Smooth muscle cell (in vitro differentiated cells): ENCODE measurements at regions not wholly inside any gene's neighbourhood (a gene's known extent, or its start where the extent isn't known, plus 50 kb on each side); places are given as distances from the start of the nearest gene placed in this dataset.

Experiments
- DNase-seq: peaks from one replicate; lab custom pipeline; 2025; ENCODE audit not compliant: unreplicated experiment; lab: John Stamatoyannopoulos, UW
- H2AFZ ChIP-seq: fragments of 200-600 bp; sonication (generic); 2 replicates; pipeline ENCODE4 v1.6.0; 2016; ENCODE audit warnings: antibody characterized with exemption, low read depth, mild to moderate bottlenecking
- H3F3A ChIP-seq: fragments of 200-600 bp; sonication (generic); 2 replicates; pipeline ENCODE4 v1.6.0; 2017; ENCODE audit warnings: antibody characterized with exemption, low read depth
- H3K27ac ChIP-seq: fragments of 200-600 bp; sonication (generic); 2 replicates; pipeline ENCODE4 v1.5.1; 2016; ENCODE audit warnings: low read depth, mild to moderate bottlenecking
- H3K27me3 ChIP-seq: fragments of 200-600 bp; sonication (generic); 2 replicates; pipeline ENCODE4 v1.6.1; 2016; ENCODE audit warnings: low read depth, mild to moderate bottlenecking
- H3K36me3 ChIP-seq: fragments of 200-600 bp; sonication (generic); 2 replicates; pipeline ENCODE4 v1.5.1; 2016; ENCODE audit warnings: low read depth
- H3K4me1 ChIP-seq: fragments of 200-600 bp; sonication (generic); 2 replicates; pipeline ENCODE4 v1.5.1; 2016; ENCODE audit warnings: low read depth
- H3K4me2 ChIP-seq: fragments of 200-600 bp; sonication (generic); 2 replicates; pipeline ENCODE4 v1.6.0; 2016; ENCODE audit warnings: mild to moderate bottlenecking
- H3K4me3 ChIP-seq: fragments of 200-600 bp; sonication (generic); 2 replicates; pipeline ENCODE4 v1.5.1; 2016; ENCODE audit warnings: mild to moderate bottlenecking
- H3K79me2 ChIP-seq: fragments of 200-600 bp; sonication (generic); 2 replicates; pipeline ENCODE4 v1.6.0; 2016; ENCODE audit warnings: low read depth, mild to moderate bottlenecking
- H3K9ac ChIP-seq: fragments of 200-600 bp; sonication (generic); 2 replicates; pipeline ENCODE4 v1.6.0; 2016; ENCODE audit warnings: low read depth
- H3K9me3 ChIP-seq: fragments of 200-600 bp; sonication (generic); replicated peaks from 2 replicates; pipeline ENCODE4 v1.5.1; 2016; ENCODE audit warnings: low read depth
- H4K20me1 ChIP-seq: fragments of 200-600 bp; sonication (generic); 2 replicates; pipeline ENCODE4 v1.6.0; 2016; ENCODE audit warnings: low read depth
- WGBS: methylation state at CpG from one replicate; pipeline ENCODE4 v1.1.7; 2016; ENCODE audit warnings: low lambda C conversion rate; 5-methylcytosine and 5-hydroxymethylcytosine counted together
- TF ChIP-seq, protein P1 (sequence below): fragments of 200-600 bp; sonication (generic); IDR thresholded peaks from 2 replicates; pipeline ENCODE4 v1.5.1; 2017; ENCODE audit warnings: borderline replicate concordance, mild to moderate bottlenecking, antibody characterized with exemption; ENCODE audit not compliant: insufficient read depth, poor library complexity, severe bottlenecking

DNA sequence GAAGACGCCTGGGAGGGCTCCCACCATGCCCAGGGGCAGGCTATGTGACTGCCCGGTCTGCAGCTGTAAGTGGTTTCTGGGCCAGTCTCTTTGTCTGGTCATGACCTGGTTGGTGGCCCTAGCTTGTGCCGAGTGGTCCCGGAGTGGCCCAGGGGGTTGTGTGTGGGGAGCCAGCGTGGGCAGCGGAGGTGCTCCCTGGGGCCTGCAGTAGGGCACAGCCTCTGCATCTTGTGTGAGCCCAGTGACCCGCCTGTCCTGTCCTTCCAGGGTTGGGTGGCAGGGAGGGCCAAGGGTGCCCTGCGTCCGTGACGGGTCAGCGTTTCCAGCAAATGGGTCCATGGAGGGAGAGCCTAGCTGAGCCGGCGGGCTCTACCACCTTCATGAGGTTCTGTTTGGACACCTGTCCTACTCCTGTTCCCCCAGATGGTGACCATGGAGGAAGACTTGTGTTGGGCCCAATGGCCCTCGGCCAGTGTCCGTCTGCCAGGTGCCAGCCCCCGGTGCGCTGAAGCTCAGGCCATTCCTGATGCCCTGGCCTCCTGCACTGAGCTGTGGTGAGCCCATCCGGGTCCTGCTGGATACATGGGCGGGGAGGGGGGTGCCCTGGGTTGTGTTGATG is 215.4 kb downstream of the SNRPN start:
- Histone ChIP-seq H4K20me1 (no peaks in the 10 kb centered on the region), H3K9me3 (peaks cover 4% of the 10 kb centered on the region), H2AFZ (no peak overlapping the region), H3K9ac (no peak overlapping the region), H3K4me2 (no peak overlapping the region), H3K36me3 (no peaks in the 10 kb centered on the region), H3F3A (no peaks in the 10 kb centered on the region), H3K4me3 (no peak overlapping the region), H3K4me1 (no peaks in the 10 kb centered on the region), H3K27ac (no peak overlapping the region), H3K79me2 (no peaks in the 10 kb centered on the region), H3K27me3 (no peaks in the 10 kb centered on the region)
- no peak for DNase-seq
- 83% methylated on average over 19 of the region's 19 CpGs for WGBS
- TF ChIP-seq, protein P1, sequence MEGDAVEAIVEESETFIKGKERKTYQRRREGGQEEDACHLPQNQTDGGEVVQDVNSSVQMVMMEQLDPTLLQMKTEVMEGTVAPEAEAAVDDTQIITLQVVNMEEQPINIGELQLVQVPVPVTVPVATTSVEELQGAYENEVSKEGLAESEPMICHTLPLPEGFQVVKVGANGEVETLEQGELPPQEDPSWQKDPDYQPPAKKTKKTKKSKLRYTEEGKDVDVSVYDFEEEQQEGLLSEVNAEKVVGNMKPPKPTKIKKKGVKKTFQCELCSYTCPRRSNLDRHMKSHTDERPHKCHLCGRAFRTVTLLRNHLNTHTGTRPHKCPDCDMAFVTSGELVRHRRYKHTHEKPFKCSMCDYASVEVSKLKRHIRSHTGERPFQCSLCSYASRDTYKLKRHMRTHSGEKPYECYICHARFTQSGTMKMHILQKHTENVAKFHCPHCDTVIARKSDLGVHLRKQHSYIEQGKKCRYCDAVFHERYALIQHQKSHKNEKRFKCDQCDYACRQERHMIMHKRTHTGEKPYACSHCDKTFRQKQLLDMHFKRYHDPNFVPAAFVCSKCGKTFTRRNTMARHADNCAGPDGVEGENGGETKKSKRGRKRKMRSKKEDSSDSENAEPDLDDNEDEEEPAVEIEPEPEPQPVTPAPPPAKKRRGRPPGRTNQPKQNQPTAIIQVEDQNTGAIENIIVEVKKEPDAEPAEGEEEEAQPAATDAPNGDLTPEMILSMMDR, result no peak

DNA sequence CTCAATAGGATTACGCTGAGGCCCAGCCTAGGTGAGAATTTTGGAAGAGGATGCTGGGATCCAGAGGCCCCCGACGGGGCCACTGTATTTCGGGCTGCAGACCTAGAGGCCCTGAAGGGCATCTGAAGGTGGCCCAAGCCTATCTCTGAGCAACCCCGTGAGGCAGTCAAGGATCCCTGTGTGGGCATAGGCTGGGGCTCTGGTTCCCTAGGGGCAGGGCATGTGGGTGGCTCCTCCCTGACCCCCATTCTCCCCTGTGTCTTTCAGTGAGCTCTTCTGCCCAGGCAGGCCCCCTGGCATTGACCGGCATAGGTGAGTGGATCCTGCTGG is 216.0 kb downstream of the SNRPN start:
- Histone ChIP-seq H3K9me3 (peaks cover 4% of the 10 kb centered on the region), H3K4me3 (no peak overlapping the region), H3K79me2 (no peaks in the 10 kb centered on the region), H3K36me3 (no peaks in the 10 kb centered on the region), H3K27ac (no peak overlapping the region), H3K4me2 (no peak overlapping the region), H3K9ac (no peak overlapping the region), H4K20me1 (no peaks in the 10 kb centered on the region), H3K27me3 (no peaks in the 10 kb centered on the region), H2AFZ (no peak overlapping the region), H3F3A (no peaks in the 10 kb centered on the region), H3K4me1 (no peaks in the 10 kb centered on the region)
- TF ChIP-seq, protein P1, result no peak
- no peak for DNase-seq
- 88% methylated on average over 6 of the region's 6 CpGs for WGBS

DNA sequence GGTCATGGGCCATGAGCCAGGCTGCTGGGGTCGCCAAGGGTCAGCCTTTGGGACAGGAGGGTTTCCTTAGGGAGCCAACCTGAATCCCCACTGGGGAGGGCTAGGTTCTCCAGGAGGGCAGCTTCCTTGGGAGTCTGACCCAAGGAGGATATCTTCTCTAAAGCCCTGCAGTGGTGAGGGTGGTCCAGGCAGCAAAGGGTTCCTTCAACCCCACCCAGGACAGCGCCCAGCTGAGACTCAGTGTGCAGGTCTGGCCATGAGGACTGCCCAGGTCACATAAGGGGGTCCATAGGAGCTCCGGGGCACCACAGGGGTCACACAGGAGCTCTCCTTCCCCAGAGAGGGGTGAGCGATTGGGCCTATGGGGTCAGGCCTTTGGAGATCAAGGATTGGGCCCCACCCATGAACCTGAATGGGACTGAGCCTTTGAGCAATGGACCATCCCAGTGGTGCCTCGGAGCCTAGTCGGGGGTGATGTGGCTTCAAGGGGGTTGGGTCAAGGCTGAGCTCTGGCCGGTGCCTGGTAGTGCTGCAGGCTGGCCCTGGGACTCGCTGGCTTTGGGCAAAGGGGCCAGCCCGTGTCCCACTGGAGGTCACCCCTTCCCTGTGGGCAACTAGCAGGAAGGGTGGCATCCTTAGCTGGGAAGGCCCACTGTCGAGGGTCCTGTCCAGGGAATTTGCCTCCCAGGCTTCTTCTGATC is 216.5 kb downstream of the SNRPN start:
- H3K79me2 ChIP-seq, result no peaks in the 10 kb centered on the region
- no peak overlapping the region for H2AFZ ChIP-seq
- no peak overlapping the region for H3K27ac ChIP-seq
- no peaks in the 10 kb centered on the region for H3K36me3 ChIP-seq
- no peak overlapping the region for H3K4me2 ChIP-seq
- H3F3A ChIP-seq, result no peaks in the 10 kb centered on the region
- no peak overlapping the region for H3K4me3 ChIP-seq
- no peak for DNase-seq
- H3K4me1 ChIP-seq, result no peaks in the 10 kb centered on the region
- H4K20me1 ChIP-seq, result no peaks in the 10 kb centered on the region
- TF ChIP-seq, protein P1, result no peak
- WGBS, result 80% methylated on average over 10 of the region's 10 CpGs
- no peaks in the 10 kb centered on the region for H3K27me3 ChIP-seq
- H3K9ac ChIP-seq, result no peak overlapping the region
- peaks cover 4% of the 10 kb centered on the region for H3K9me3 ChIP-seq
